Adrenal gland (tissue), 9 donors: ENCODE measurements at regions not wholly inside any gene's neighbourhood (a gene's known extent, or its start where the extent isn't known, plus 50 kb on each side); places are given as distances from the start of the nearest gene placed in this dataset.

ENCODE experiments used
- DNase-seq, 7 donors: peaks; one replicate each; pipeline ENCODE4 v3.0.0-alpha.2; 2019 to 2020
- H3K27ac ChIP-seq, 5 donors: fragments of 200-600 bp; sonication (generic) in 4 of 5; 1 replicate in 3 of 5; 2 replicates in 2 of 5; pipeline versions ENCODE4 v1.5.1 to v1.8.0; 2016 to 2020; ENCODE audit warnings: mild to moderate bottlenecking in 1 of 5
- H3K27me3 ChIP-seq: fragments of 200-600 bp; 2 replicates; pipeline ENCODE4 v1.8.0; 2021
- H3K36me3 ChIP-seq, 2 donors: fragments of 200-600 bp; replicated peaks in 1 of 2; 1 replicate in 1 of 2; 2 replicates in 1 of 2; pipeline versions ENCODE4 v1.5.1 to v1.8.0; 2018 to 2022
- H3K4me1 ChIP-seq, 2 donors: fragments of 200-600 bp; replicated peaks in 1 of 2; 1 replicate in 1 of 2; 2 replicates in 1 of 2; pipeline versions ENCODE4 v1.5.1 to v1.8.0; 2018 to 2021
- H3K4me3 ChIP-seq, 4 donors: fragments of 200-600 bp; sonication (generic) in 3 of 4; one replicate each; pipeline ENCODE4 v1.5.1; 2016 to 2018
- H3K9me3 ChIP-seq, 3 donors: fragments of 200-600 bp; sonication (generic) in 1 of 3; replicated peaks in 1 of 3; 1 replicate in 2 of 3; 2 replicates in 1 of 3; pipeline versions ENCODE4 v1.5.1 to v1.8.0; 2016 to 2021
- POLR2A ChIP-seq, 2 donors: fragments of 450-650 bp; IDR thresholded peaks; one replicate each; pipeline ENCODE4 v1.6.1; 2017; ENCODE audit warnings: antibody characterized with exemption in 2 of 2, mild to moderate bottlenecking in 2 of 2, moderate library complexity in 1 of 2
- WGBS, 4 donors: extraction: QIAGEN DNeasy Blood & Tissue Kit in 2 of 4; methylation state at CpG; one replicate each; pipeline versions ENCODE4 v1.1.5 to v1.1.7; 2013 to 2017; 5-methylcytosine and 5-hydroxymethylcytosine counted together
- intact Hi-C, 2 donors: fragments of 100-400 bp; cut with DNase I; formaldehyde crosslinking; loops; one replicate each; pipeline versions ENCODE4 v1.14.1 to v1.15.0; 2022 to 2023
- TF ChIP-seq, protein P1 (sequence below), 6 experiments: fragments of 450-650 bp in 4 of 6; fragments of 200-600 bp in 2 of 6; sonication (generic) in 1 of 6; IDR thresholded peaks; 1 replicate in 5 of 6; 2 replicates in 1 of 6; pipeline versions ENCODE4 v1.5.1 to v1.8.0; 2016 to 2021; ENCODE audit warnings: antibody characterized with exemption in 6 of 6, mild to moderate bottlenecking in 2 of 6, moderate library complexity in 1 of 6
- donor health status: healthy with polysubstance abuse.
- donor health status: Bipolar disorder and iron deficiency.
- donor health status: DM: yes; HTN: yes; CAD: no.
- donor health status: DM: no; HTN: no; CAD: no.
- donor health status: DM: no; HTN: no; CAD: no.

DNA sequence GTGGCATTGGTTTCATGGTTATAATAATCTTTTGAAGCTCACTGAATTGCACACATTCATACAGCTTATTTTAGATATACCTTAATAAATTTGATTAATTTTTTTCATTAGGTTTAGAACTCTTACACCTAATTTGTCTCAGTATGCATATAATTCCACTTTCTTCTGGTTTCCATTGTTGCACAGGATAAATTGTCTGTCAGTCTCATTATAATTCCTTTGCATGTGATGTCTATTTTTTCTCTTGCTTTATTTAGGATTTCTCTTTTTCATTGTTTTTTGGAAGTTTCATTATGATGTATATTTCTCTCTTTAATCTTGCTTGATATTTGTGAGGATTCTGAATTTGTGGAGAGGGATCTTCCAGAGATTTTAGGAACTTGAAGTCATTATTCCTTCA lies 84.7 kb downstream of the ARL5B start:
- Histone ChIP-seq H3K36me3 (no peaks in the 10 kb centered on the region), H3K4me1 (no peaks in the 10 kb centered on the region), H3K27ac (no peak overlapping the region), H3K4me3 (no peak overlapping the region), H3K9me3 (no peaks in the 10 kb centered on the region), H3K27me3 (no peaks in the 10 kb centered on the region)
- no peak for DNase-seq
- TF ChIP-seq, protein P1, sequence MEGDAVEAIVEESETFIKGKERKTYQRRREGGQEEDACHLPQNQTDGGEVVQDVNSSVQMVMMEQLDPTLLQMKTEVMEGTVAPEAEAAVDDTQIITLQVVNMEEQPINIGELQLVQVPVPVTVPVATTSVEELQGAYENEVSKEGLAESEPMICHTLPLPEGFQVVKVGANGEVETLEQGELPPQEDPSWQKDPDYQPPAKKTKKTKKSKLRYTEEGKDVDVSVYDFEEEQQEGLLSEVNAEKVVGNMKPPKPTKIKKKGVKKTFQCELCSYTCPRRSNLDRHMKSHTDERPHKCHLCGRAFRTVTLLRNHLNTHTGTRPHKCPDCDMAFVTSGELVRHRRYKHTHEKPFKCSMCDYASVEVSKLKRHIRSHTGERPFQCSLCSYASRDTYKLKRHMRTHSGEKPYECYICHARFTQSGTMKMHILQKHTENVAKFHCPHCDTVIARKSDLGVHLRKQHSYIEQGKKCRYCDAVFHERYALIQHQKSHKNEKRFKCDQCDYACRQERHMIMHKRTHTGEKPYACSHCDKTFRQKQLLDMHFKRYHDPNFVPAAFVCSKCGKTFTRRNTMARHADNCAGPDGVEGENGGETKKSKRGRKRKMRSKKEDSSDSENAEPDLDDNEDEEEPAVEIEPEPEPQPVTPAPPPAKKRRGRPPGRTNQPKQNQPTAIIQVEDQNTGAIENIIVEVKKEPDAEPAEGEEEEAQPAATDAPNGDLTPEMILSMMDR (IDR thresholded peaks at IDR 0.05) = no peak
- TF ChIP-seq POLR2A (IDR thresholded peaks at IDR 0.05) = no peak
- intact Hi-C loops = no loop called here

DNA sequence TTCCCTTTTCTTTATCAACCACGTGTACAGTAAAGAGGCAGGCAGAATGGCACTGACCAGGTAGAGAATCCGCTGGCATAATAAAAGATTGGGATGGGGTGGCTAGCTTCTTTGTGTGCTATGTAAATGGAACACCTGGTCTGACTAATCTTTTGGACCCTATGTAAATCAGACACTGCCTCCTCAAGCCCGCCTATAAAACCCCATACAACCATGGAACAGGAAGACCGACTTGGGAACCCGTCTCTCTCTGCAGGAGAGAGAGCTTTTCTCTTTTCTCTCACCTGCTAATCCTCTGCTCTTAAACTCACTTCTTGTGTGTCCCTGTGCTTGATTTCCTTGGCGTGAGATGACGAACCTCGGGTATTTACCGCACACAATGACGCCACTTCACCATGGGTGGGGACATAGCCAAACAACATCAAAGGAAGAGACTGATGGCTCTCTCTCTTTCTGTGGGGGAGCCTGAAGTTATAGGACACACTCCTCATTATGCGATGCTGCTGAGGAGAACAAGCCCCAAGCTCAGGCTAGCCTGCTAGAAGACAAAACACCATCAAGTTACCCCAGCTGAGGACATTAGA lies 94.2 kb downstream of the ARL5B start:
- whole genome bisulfite sequencing, 4 donors = 69 to 79% (median 75%) methylated on average over 11 of the region's 11 CpGs
- Histone ChIP-seq H3K9me3 (no peaks in the 10 kb centered on the region), H3K36me3 (no peaks in the 10 kb centered on the region), H3K27ac (no peak overlapping the region), H3K27me3 (no peaks in the 10 kb centered on the region), H3K4me1 (no peaks in the 10 kb centered on the region), H3K4me3 (no peak overlapping the region)
- TF ChIP-seq, protein P1 (IDR thresholded peaks at IDR 0.05) = no peak
- TF ChIP-seq POLR2A (IDR thresholded peaks at IDR 0.05) = no peak
- intact Hi-C loops = no loop called here
- DNase-seq = no peak

DNA sequence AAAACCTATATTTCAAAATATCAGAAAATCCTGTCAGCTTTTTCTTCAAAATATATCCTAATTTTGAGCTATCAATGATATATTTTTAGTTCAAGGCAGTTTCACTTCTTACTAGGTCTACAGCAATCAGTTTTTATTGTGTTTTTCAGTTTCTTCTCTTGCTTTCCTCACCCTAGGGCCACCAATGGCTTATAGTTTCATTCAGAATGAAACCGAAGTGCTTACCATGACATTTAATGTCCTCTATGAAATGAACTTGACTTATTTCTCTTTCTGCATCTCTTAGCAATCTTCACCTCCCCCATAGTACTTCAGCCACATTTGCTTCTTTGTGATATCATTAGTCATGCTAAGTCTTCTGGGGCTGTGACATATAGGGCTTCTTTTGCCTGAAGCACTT lies 100.3 kb downstream of the ARL5B start:
- Histone ChIP-seq H3K27ac (no peak overlapping the region), H3K36me3 (no peaks in the 10 kb centered on the region), H3K4me3 (no peak overlapping the region), H3K27me3 (no peaks in the 10 kb centered on the region), H3K4me1 (no peaks in the 10 kb centered on the region), H3K9me3 (no peaks in the 10 kb centered on the region)
- WGBS, 4 donors = 45 to 91% (median 71%) methylated on average over 1 of the region's 1 CpG
- intact Hi-C loops = no loop called here
- no peak for TF ChIP-seq POLR2A (IDR thresholded peaks at IDR 0.05)
- TF ChIP-seq, protein P1 (IDR thresholded peaks at IDR 0.05) = no peak
- DNase-seq = no peak

- H3K27me3 ChIP-seq = no peaks in the 10 kb centered on the region
- WGBS, 4 donors = 65 to 82% (median 73%) methylated on average over 4 of the region's 4 CpGs
- no peak overlapping the region for H3K27ac ChIP-seq
- TF ChIP-seq, protein P1 (IDR thresholded peaks at IDR 0.05) = no peak
- TF ChIP-seq POLR2A (IDR thresholded peaks at IDR 0.05) = no peak
- H3K4me1 ChIP-seq = no peaks in the 10 kb centered on the region
- no peaks in the 10 kb centered on the region for H3K36me3 ChIP-seq
- H3K9me3 ChIP-seq = no peaks in the 10 kb centered on the region
- DNase-seq = no peak
- intact Hi-C loops = no loop called here
- H3K4me3 ChIP-seq = no peak overlapping the region
These were observed 101.6 kb downstream of the ARL5B start for GRCh38 chr10:18760836-18761235.
